ENCODE measurements at regions not wholly inside any gene's neighbourhood (a gene's known extent, or its start where the extent isn't known, plus 50 kb on each side); places are given as distances from the start of the nearest gene placed in this dataset.

DNA sequence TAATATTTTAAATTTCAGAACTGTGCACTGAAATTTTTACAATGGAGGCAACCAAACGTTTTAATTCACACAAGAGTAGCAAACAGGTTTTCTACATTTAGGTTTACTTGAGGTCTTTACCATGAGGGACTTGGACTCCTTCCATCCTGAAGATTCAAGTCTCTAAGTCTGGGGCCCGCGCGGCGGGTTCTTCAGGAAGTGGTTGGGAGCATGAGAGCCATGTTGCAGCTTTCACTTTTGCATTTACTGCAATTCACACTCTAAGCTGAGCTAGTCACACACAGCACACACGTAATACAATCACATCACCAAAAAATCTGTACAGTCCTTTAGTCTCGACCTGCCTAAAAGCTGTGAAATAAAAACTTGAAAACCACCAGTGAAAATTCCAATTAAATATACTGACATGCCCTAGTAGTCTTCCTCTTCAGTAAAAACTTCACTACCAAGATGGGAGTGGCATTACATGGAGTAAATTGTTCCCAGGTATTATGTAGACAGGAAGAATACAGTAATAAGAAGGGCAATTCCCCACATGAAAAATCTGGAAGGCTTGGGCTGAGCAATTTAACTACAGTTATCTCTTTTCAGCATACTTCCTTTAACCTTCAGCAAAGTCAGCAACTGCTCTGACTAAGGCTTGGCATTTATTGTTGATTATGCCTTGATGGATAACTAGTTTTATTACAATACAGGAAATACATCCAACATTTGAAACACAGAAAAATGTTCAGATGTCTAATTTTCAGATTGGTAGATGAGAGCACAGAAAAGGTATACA, 571.1 kb upstream of the DIPK2B start:
- no peak for DNase-seq (ENCODE audit: low read depth)

GRCh38 chrX:45771114-45771513, 570.4 kb upstream of the DIPK2B start:
- no peak for DNase-seq (ENCODE audit: low read depth)

GRCh38 chrX:45769761-45770582, 569.3 kb upstream of the DIPK2B start:
- no peak for DNase-seq (ENCODE audit: low read depth)

GRCh38 chrX:45768666-45769236, 568.1 kb upstream of the DIPK2B start:
- DNase-seq (ENCODE audit: low read depth) = no peak

DNA sequence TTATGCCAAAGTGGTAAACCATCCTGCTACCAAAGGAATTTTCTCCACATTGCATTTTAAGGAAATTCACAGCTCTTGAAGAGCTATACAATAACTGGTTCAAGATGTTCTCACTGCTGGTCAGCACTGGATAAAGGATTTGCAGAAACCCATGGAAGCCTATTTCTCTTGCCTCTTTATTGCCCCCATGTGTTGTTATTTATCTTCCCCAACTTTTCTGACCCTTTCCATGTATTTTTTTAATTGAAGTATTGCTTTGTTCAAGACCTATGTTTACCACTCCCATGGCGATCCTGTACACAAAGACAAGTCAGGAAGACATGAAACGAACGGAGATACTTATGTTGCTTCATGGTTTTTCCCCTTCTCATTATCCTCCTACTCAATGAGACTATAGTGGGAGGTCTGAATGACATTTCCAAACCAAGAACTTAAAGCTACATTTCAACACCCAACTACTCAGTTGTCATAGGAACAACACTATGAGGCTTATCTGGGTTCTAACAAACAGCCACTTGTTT, 566.4 kb upstream of the DIPK2B start:
- DNase-seq (ENCODE audit: low read depth) = no peak

DNA sequence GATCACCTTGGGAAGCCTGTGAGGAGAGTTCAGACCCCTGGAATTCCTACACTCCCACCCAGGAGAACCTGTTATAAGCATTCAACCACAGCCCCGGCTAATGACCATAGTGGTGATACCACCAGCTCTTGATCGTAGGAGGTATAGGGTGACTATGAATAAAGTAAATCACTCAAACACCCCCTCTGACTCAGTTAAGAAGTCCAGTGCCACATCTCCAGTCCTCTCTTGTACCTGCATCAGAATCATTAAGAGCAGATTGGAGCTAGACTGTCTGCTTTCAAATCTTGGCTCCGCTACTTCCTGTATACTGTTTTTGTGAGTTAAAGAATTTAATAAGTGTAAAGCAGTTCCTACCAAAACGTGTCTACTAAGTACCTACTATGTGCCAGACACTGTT, 565.1 kb upstream of the DIPK2B start:
- DNase-seq (ENCODE audit: low read depth) = no peak

GRCh38 chrX:45765281-45765680, 564.6 kb upstream of the DIPK2B start:
- DNase-seq (ENCODE audit: low read depth) = no peak

DNA sequence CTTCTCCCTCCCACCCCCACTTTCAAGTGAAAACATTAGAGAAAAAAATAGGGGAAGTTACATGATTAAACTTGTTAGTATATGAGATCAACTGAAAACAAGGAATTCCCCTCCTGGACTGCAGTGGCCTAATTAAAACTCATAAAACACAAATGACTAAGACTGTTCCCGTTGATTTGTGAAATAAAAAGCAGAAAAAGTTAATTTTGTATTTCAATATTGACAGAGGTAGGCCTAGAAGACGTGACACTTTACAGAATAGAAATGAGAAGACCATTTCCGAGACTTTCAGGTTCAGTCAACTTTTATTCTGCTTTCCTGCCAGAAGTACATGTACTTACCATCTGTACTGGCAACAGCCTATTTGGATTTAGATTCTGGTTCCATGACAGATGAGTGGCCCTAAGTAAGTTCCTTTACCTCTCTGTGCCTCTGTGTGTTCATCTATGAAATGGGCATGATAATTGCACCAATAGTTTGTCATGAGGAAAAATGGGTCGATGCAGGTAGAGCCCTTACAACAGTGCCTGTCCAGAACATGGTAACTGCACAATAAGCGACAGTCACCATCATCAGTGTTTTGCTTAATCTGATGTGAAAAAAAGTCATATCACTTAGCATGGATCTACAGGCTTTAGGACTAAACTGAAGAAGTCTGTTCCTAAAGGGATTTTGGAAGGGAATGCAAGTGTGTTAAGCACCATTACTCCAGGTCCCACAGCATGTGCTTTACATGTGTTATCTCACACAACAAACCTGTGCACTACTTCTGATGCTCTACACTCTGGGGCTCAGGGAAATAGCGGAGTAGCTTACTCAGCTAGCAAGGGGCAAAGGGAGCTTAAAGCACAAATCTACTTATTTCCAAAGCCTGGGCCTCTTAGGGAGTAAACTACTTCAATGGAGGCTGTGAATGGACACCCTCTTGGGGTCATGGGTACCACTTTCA, 562.3 kb upstream of the DIPK2B start:
- DNase-seq (ENCODE audit: low read depth) = no peak

DNA sequence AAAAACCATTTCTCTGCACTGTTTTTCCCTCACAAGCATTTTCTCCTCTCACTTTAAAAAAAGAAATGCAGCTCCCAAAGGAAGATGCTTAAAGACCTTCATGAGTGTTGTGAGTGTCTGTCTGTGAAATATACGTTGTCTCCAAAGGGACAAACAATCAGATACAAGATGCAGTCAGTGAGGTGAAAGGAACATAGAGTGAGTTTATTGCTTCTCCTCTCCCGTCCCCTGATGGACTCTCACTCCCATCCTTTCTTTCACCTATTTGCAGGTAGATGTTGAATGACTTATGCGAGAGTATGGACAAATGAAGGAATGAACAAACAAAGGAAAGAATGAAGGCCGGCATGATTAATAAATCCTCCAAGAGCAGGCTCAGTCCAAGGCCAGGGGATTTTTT, 561.2 kb upstream of the DIPK2B start:
- DNase-seq (ENCODE audit: low read depth) = no peak

GRCh38 chrX:45760187-45760742, 559.6 kb upstream of the DIPK2B start:
- DNase-seq (ENCODE audit: low read depth) = no peak

DNA sequence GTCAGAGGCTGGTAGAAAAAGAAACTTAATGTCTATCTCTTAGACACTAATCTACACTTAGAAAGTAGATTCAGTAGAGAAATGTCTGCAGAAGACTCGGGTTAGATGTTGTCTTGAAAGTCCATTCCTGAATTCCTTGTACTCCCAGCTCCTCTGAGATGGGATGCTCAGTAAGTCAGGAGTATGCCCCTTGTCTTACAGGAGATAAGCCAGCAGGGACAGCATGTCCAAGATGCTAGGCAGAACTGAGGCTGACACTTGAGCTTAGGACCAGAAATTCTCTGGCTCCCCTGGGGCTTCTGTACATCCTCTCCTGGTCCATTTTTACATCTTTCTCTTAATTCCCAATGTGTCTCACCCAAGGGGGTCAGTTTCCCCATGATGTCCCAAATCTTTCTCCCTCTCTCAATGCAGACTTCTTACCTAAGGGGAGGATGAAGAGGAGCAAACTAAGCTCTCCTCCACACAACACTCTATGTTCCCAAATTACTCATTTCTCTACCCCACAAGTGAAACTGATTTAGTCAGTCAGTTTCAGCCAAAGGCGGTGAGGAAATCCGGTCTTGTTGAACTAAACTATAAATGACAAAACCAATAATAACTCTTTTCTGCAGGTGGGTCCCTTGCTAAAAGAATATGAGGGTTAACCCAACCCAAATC, 558.2 kb upstream of the DIPK2B start:
- no peak for DNase-seq (ENCODE audit: low read depth)

DNA sequence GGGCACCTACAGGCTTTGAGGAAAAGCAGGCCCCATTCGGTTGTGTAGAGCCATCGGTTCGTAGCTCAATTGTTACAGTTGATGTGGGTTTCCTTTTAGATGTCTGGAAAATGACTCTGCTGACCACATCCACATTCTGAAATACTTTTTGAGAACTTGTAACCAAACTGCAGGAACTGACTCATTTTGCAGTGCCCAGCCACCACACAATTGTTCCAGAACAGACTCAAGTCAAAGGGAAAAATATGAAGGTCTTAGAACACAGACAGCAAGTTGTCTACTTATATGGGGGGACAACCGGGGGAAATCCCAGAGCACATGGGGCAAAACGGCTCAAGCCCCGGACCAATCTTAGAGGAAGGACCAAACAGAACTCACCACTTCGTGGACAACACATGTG, 557.6 kb upstream of the DIPK2B start:
- DNase-seq (ENCODE audit: low read depth) = no peak

- DNase-seq (ENCODE audit: low read depth) = no peak
Observed at GRCh38 chrX:45757272-45757671, 556.6 kb upstream of the DIPK2B start.

DNA sequence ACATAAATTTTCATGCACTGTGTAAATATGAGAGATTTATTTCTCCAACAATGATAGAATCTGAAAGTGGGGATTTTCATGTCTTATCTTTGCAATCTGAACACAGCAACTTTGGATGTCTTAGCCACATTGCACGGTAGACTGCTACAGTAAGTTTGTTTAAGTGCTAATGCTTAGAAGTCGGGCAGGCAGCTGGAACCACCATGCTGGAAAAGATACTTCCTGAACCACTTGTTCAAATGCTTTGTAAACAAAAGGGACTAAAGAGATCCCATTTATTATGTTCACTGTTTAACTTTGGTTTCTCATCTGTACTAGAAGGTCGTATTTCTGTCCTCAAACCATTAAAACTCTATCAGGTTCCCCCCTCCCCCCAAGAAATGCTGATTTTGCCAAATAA, 555.9 kb upstream of the DIPK2B start:
- no peak for DNase-seq (ENCODE audit: low read depth)

- no peak for DNase-seq (ENCODE audit: low read depth)
Observed at GRCh38 chrX:45755703-45756102, 555.0 kb upstream of the DIPK2B start.

- no peak for DNase-seq (ENCODE audit: low read depth)
Observed at GRCh38 chrX:45751156-45751555, 550.5 kb upstream of the DIPK2B start.

- DNase-seq (ENCODE audit: low read depth) = no peak
Observed at GRCh38 chrX:45750639-45751038, 550.0 kb upstream of the DIPK2B start.

DNA sequence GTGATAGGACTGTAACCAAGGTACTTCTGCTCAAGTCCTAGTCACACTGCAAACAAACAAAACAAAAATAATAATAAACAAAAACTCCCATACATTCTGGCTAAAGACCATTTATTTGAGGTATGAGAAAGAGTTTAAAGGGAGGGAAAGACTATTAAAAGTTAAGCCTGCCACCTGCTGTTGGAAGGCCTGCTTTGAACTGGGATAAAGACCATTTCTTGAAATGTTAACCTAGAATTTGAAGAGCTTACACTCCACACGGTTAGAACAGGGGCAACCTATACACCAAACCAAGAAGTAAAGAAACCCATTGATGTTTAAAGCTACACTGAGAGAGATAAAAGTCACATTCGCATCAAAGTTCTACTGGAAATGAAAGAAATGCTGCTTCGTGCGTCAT, 548.7 kb upstream of the DIPK2B start:
- DNase-seq (ENCODE audit: low read depth) = no peak

- DNase-seq (ENCODE audit: low read depth) = no peak
Observed at GRCh38 chrX:45748369-45748774, 547.7 kb upstream of the DIPK2B start.

GRCh38 chrX:45747905-45748304, 547.2 kb upstream of the DIPK2B start:
- DNase-seq (ENCODE audit: low read depth) = no peak

- no peak for DNase-seq (ENCODE audit: low read depth)
Observed at GRCh38 chrX:45745479-45745878, 544.8 kb upstream of the DIPK2B start.
